ENCODE measurements at regions not wholly inside any gene's neighbourhood (a gene's known extent, or its start where the extent isn't known, plus 50 kb on each side); places are given as distances from the start of the nearest gene placed in this dataset.

DNA sequence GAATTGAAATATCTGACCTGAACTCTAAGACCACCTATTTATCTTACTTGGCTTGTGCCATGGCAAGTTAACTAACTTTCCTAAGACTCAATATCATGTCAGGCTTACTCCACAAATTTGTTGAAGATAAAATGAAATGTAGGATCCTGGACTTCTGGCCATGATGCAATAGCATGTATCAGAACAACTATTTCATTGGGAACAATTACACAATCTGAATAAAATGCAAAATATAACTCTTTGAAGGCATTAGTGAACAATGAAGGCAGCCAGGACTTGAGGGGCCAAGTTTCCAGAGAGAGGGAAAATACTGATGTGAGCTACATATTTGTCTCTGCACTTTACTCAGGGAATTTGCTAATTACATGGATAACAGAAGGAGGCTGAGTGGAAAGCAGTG is 476.5 kb upstream of the ACVR2A start:
- TF ChIP-seq EP300 (IDR thresholded peaks at IDR 0.05): no peak
- no peak for TF ChIP-seq CTCF (IDR thresholded peaks at IDR 0.05)
